A549 (cell line): ENCODE measurements at regions not wholly inside any gene's neighbourhood (a gene's known extent, or its start where the extent isn't known, plus 50 kb on each side); places are given as distances from the start of the nearest gene placed in this dataset.

Experiments
- CBX2 ChIP-seq: fragments of 200-600 bp; sonication (generic); IDR thresholded peaks from 2 replicates; pipeline ENCODE4 v1.6.1; 2016; ENCODE audit warnings: low read depth, mild to moderate bottlenecking, borderline replicate concordance
- CEBPB ChIP-seq, 2 experiments: fragments of >200 bp in 1 of 2; sonication (Bioruptor Twin) in 1 of 2; formaldehyde crosslinking in 1 of 2; IDR thresholded peaks; 2 replicates each; pipeline ENCODE4 v1.6.1; 2012 to 2016
- CHD4 ChIP-seq: fragments of 200-600 bp; sonication (generic); IDR thresholded peaks from 2 replicates; pipeline ENCODE4 v1.6.1; 2016; ENCODE audit warnings: antibody characterized with exemption, mild to moderate bottlenecking, borderline replicate concordance
- CTCF ChIP-seq: fragments of >200 bp; sonication (Bioruptor Twin); formaldehyde crosslinking; IDR thresholded peaks from 3 replicates; pipeline ENCODE4 v1.5.1; 2016
- HOXA7 ChIP-seq: fragments of 250-450 bp; sonication (Bioruptor Pico); IDR thresholded peaks from 2 replicates; pipeline ENCODE4 v1.5.0; 2020; ENCODE audit warnings: mild to moderate bottlenecking, moderate library complexity
- MAFK ChIP-seq: fragments of 450-650 bp; IDR thresholded peaks from 2 replicates; pipeline ENCODE4 v1.6.1; 2014; ENCODE audit not compliant: partially characterized antibody
- POLR2A ChIP-seq: IDR thresholded peaks from 2 replicates; pipeline ENCODE4 v1.6.1; 2012; ENCODE audit warnings: mild to moderate bottlenecking, low read length
- RFX5 ChIP-seq: fragments of 450-650 bp; IDR thresholded peaks from 2 replicates; pipeline ENCODE4 v1.7.1; 2014; ENCODE audit warnings: antibody characterized with exemption, mild to moderate bottlenecking, moderate library complexity
- SMC3 ChIP-seq: fragments of >200 bp; sonication (Bioruptor Twin); formaldehyde crosslinking; IDR thresholded peaks from 3 replicates; pipeline ENCODE4 v1.6.1; 2018; ENCODE audit warnings: inconsistent platforms
- USF2 ChIP-seq: fragments of 450-650 bp; IDR thresholded peaks from 2 replicates; pipeline ENCODE4 v1.6.1; 2014; ENCODE audit warnings: antibody characterized with exemption

GRCh38 chr1:234997896-234998741 lies 130.5 kb downstream of the TOMM20 start:
- TF ChIP-seq CEBPB (IDR thresholded peaks at IDR 0.05), result no peak
- no peak for TF ChIP-seq USF2
- TF ChIP-seq CBX2, result no peak
- no peak for TF ChIP-seq MAFK
- TF ChIP-seq RFX5, result no peak
- no peak for TF ChIP-seq CTCF
- TF ChIP-seq POLR2A, result no peak
- no peak for TF ChIP-seq SMC3
- no peak for TF ChIP-seq CHD4
- no peak for TF ChIP-seq HOXA7 (CRISPR knock-in tag)
